HL-60/S4 treated with phorbol 12-myristate 13-acetate at 8.2 ng/mL for 4 days and 3 days (cell line): ENCODE measurements at regions not wholly inside any gene's neighbourhood (a gene's known extent, or its start where the extent isn't known, plus 50 kb on each side); places are given as distances from the start of the nearest gene placed in this dataset.

Experiments
- in situ Hi-C: fragments of 300-500 bp; cut with MboI; formaldehyde crosslinking; loops from 2 replicates; pipeline ENCODE4 v1.15.0; 2022; ENCODE audit warnings: low sequenced_read_pairs

DNA sequence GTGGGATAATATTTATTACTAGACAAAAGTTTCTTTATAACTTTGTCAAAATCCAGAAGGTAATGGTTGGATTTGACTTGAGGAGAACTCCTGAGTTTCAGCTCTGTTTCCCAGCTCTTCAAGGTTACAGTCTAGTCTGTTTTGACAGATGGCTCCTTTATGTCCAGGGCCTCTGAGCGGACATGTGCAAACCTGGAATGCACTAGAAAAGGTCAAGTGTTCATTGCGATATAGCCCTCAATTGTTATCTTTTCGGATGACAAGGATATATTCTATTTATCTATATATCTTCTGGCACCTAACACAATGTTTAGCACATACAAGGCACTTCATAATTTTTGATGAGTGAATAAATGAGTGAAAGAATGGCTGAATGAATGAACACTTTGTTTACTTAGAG is 513.2 kb upstream of the GOLIM4 start:
- in situ Hi-C loops, result no loop called here

DNA sequence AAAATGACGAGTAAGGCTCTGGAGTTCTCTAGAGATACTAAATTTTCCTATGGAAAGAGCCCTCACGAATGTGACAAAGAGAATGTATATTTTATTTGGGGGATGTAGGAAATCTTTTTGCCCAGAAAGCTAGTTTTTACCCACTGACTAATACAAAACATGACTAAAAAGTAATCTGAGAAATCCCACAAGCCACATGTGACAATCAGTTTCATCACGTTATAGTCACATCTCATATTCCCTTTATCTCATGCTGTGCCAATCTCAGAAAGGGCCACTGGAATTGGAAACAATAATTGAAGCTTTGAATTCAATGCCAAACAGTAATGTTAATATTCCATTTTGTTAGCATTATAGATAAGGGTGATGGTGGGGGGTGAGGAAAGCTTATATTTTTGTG is 509.0 kb upstream of the GOLIM4 start:
- in situ Hi-C loops, result no loop called here

DNA sequence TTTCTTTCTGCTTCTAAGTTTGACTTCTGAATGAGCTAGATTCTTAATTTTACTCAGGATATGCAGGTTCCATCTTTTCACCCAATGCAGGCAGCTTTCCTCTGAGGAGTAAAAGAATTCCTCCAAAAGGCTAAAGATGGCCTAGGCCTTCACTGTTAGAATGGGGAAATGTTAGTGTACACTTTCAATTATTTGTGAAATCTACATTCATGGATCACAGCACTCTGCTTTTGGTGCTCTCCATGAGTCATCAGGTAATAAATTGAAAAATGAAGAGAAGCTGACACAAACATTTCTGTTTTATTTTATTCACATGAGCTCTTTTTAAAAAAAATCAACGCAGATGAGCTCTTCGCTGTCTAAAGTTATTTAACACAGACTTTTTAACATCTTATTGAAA is 502.5 kb upstream of the GOLIM4 start:
- in situ Hi-C loops, result no loop called here

DNA sequence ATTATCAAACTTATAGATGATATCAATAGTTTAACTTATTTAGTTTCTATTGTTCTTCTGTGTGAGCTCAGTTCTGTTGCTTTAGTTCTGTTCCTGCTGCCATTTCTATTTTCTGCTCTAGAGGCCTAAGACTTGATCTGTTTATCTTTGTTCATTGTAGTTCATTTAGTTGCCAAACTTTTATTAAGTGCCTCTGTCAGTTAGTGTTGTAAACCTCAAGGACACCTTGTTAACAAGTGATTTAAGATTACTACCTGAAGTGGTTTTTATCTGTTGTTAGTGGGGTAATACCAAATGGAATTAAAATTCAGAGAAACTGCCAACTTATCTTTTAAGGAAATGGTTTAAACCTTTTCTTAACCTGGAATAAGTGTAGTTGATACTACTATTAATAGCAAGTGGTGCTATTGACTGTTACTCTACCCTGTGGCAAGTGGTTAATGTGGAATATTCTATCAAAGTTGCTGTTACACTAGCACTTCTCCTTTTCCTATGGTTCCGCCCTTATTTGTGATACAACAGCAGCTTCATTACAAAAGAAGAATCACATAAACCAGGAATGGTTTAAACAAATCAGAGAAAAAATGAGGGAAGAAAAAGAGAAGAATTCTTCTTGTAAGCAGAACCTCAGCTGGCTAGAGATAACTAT is 500.6 kb upstream of the GOLIM4 start:
- in situ Hi-C loops, result no loop called here

DNA sequence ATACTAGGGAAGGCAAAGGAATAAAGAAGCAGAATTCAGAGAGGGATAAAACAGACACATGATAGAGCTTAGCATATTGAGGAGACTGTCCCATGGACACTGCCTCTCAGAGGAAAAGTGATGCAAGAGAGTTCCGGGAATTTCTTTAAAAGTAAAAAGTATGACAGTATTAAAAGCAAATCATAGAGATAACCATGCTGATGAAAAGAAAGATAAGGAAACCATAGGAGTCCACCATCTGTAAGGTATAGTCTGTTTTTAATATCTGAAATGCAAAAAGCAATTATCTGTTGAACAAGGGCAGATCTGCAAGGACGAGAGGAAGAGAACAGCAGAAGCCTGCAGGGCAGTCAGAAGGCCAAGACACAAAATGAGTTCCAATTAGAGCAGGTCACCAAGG is 495.9 kb upstream of the GOLIM4 start:
- in situ Hi-C loops, result no loop called here

DNA sequence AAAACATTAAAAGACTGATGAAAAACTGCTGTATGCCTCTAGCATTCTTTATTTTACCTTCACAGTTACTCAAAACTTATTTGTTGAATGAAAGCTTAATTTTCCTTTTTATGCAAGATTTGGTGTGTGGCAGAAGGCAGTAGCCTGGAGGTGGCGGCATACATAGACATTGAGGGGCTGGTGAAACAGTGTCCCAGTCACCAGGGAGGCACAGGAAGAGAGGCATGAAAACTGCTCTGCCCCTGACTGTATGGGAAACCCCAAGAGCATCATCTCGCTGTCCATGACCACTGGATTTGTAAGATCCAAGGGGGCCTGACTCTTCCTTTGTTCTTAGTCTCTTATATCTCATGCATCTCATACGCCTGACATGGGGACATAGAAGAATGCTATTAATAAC is 493.7 kb upstream of the GOLIM4 start:
- in situ Hi-C loops, result no loop called here

DNA sequence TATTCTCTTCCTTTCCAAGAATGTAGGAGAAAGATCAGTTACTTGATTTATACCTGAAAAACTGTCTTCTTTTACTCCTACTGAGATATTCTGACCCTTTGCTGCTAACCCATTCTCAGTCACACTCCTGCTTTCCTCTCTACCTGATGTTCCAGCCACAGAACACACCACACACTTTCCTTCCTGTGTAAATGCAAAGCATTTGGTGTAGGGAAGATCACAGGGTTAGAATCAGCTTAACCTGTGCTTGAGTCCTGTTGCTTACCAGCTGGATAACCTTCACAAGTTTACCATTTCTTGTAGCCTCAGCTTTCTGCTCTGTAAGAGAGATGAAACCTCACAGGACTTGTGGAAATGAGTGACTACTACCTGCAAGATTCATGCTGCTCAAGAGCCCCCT is 489.8 kb upstream of the GOLIM4 start:
- in situ Hi-C loops, result no loop called here

DNA sequence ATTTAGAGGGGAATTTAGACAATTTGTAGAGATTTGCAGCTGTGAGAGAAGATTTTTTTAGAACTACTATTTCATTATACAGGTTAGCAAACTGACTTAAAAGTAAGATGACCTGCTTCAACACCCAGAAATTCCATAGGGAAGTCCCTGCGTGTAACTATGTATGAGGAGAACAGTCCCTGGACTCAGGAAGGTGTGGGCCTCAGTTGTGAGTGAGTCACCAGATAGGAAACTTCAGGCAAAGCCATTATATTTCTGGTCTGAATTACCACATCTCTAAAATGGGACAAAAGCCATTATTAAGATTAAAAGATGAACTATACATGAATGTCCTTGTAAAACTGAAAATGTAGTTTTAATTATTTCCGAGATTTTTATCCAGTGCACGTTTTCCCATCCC is 488.3 kb upstream of the GOLIM4 start:
- in situ Hi-C loops, result no loop called here

DNA sequence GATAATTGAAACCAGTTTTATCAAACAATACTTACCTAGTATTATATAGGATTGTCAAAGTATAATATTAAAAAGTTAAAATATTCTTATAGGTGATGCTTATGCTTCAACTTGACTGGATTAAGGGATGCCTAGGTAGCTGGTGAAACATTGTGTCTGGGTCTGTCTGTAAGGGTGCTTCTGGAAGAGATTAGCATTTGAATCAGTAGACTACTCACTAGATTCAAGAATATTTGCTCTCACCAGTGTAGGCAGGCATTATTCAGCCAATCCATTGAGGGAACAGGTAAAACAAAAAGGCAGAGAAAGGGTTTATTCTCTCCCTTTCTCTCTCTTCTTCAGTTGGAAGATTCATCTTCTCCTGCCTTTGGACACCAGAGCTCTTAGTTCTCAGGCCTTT is 486.8 kb upstream of the GOLIM4 start:
- in situ Hi-C loops, result no loop called here

DNA sequence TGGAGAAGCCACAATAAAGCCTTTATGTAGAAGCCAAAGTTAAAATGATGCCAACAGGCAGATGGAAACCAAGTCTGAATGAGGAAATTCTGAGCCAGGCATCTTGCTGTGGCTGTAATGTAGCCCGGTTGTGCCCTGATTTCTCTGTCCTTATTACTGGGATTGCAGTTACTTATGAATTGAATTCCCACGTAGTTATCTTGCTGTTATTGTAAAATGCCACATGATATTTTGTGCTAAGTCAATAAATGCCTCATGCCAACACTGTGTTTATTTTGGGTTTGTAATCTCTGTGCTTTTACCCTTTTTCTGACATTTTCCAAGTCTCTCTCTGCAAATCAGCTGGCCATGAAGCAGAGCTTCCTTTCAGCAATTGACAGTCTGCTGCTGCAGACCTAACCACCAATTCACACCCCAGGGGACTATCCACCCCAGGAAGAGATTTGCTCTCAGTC is 486.1 kb upstream of the GOLIM4 start:
- in situ Hi-C loops, result no loop called here

DNA sequence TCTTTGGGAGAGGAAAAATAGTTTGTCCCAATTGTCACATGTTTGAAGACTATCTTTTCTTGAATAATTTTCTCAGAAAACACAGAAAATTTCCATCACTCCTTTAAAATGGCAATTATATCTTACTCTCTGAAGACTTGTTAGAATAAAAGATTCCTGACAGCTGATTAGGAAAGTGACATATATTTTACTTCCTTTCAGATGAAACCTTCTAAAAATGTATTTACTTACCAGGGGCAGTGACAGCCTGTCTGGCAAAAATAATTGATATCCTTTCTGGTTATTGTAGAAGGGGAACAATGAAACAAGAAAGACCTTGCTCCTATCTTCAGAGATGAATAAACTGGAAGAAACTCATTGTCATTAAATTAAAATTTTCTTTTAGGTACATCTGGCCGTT is 483.3 kb upstream of the GOLIM4 start:
- in situ Hi-C loops, result no loop called here

DNA sequence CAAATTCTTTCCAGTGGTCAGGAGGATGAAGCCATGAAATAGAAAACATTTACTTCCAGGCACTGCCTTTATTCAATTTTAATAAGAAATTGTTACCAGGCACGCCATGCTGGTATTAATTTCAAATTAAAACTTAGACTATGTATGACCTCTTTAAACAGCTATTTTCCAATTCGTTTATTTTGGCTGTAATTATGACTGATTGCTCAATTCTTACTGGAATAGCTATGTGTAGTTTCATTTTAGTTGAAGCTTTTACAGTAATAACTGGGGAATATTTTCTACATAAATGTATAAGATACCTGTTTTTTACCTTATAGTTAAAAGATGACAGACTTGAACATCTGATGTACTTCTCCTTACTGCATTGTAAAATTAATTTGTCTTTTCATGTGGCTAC is 480.0 kb upstream of the GOLIM4 start:
- in situ Hi-C loops, result no loop called here

DNA sequence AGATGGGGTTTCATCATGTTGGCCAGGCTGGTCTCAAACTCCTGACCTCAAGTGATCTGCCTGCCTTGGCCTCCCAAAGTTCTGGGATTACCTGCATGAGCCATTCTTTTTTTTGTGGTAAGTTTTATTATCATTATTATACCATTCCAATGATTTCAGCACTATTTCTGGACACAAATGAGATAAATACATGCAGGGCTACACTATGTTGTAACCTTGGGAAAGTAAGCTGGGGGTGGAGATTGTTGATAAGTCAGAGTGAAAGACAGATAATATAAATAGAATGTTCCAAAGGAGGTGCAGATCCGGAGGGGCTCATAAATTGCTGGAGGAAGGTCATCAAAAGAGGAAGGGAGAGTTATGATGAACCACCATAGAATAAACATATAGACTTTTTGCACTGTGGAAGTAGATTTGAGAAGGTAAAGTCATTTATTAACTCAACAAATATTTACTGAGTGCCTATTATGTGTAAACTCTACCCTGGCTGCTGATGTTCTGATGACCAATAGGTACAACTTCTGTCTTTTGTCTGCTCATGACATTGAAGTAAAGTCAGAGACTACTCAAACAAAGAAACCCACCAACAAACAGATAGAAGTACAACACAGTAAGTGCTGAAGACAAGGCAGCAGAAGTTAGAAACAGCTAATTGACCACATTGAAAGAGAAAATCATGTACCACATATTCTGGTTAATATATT is 478.9 kb upstream of the GOLIM4 start:
- in situ Hi-C loops, result no loop called here

DNA sequence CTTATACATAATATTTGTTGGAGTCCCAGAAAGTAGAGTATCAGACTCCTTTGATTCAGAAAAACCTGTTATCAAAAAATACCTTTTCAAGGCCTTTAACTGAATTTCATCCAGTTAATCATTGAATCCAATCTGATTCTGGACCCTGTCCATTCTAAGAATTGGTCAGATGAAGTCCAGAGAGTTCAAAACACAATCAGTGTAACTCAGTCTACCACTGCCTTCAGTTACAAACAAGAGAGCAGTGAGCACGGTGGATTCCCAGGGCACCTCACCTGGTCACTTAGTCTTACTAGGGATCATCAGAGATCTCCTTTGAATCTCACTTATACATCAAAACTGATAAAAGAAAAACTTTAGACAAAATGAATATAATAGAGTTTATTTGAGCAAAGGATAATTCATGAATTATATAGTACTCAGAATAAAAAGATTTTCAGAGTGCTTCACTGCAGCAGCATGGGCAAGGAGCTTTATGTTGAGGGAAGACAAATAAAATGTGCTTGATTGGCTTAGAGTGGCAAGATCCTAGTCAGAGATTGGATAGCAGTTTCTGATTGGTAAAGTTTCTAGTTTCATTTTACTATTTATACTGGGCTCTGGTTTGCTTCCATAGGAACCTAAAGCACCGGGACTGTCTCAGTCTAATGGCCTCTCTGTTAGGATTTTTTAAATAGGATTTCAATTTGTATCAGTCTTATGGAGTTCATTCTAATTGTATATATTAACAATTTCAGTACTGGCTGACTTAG is 474.9 kb upstream of the GOLIM4 start:
- in situ Hi-C loops, result no loop called here

DNA sequence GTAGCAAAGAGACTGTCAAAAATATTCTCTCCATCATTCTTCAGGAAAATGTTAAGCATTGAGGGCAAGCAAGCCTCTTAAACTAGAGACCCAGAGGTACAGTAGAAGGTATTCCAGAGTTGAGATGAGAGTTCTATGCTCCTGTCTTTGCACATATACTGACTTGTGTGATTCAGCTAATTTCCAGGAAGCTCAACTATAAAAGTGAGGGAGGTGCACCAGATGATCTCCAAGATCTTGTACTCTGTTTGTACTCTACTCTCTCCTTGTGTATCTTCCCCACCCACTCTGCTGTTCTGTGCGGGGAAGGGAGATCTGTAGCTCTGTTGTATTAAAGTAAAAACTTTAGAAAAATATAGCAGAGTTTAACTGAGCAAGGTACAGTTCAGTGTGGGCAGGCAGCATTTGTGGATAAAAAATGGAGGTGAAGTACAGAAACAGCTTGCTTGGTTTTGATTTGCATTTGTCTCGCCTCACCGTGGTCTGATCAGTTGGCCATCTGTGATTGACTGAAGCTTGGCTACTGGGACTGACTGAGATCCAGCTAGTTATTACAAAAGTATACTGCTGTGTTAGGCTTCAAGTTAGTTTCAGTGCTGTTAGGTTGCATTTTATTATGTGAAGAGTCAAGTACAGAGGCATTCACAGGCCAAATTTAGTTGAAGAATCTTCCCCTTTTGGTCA is 463.1 kb upstream of the GOLIM4 start:
- in situ Hi-C loops, result no loop called here

DNA sequence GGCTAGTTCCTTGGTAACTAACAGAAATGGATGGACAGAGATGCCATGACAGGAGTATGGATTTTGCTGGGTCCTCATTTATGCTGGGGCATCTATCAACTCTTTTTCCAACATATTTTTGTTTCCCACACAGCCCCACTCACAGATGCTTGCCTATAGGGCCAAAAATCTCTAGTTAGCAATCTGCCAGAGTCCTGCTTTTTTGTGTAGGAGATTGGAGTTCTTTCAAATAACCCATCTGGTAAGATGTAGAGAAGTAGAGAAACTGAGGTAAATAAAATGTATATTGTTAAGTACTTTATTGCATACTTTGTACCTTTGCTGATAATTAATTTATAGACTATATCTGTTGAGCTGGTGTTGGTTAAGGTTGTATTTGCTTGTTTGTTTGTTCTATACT is 456.5 kb upstream of the GOLIM4 start:
- in situ Hi-C loops, result no loop called here

DNA sequence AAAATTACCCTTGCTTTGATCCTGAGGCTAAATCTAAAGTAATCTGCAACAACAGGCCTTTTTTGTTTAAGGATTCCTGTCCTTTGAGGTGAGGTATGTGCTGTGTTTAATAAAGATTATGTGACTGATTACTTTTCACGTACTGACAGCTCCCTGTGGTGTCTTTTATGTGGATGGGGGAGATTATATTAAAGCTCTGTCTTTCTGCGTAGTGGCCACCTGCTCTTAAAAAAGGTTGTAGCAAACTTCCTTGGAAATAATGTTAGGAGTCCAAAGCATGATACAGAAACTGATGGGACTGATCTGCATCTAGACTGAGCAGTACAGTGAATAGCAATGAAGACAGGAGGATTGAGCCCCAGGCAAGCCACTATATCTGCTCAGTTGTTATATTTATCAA is 453.0 kb upstream of the GOLIM4 start:
- in situ Hi-C loops, result no loop called here

DNA sequence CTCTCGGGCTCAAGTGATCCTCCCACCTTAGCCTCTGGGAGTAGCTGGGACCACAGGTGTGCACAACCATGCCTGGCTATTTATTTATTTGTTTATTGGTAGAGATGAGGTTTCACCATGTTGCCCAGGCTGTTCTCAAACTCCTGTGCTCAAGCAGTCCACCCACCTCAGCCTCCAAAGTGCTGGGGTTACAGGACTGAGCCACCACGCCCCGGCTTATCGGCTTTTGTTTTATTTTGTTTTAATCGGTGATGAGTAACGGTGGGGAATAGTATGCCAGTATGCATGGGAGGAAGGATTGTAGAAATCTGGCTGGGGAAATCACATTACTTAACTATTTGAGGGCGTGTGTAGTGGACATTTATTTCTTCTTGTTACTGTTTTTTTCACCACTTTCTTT is 451.0 kb upstream of the GOLIM4 start:
- in situ Hi-C loops, result no loop called here

DNA sequence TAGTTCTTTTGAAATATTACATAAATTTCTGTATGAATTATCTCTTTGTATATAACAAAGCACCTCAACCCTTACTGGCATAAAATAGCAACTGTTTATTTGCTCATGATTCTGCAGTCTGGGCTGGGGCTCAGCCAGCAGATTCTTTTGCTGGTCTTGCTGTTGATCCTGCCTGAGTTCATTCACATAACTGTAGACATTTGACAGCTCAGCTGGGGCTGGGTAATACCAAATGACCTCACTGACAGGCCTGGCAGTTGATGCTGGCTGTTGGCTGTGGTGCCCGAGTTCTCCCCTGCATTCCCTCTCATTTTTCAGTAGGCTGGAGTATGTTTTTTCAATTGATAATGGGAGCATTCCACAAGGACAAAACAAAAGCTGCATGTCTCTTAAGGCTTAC is 449.9 kb upstream of the GOLIM4 start:
- in situ Hi-C loops, result no loop called here

DNA sequence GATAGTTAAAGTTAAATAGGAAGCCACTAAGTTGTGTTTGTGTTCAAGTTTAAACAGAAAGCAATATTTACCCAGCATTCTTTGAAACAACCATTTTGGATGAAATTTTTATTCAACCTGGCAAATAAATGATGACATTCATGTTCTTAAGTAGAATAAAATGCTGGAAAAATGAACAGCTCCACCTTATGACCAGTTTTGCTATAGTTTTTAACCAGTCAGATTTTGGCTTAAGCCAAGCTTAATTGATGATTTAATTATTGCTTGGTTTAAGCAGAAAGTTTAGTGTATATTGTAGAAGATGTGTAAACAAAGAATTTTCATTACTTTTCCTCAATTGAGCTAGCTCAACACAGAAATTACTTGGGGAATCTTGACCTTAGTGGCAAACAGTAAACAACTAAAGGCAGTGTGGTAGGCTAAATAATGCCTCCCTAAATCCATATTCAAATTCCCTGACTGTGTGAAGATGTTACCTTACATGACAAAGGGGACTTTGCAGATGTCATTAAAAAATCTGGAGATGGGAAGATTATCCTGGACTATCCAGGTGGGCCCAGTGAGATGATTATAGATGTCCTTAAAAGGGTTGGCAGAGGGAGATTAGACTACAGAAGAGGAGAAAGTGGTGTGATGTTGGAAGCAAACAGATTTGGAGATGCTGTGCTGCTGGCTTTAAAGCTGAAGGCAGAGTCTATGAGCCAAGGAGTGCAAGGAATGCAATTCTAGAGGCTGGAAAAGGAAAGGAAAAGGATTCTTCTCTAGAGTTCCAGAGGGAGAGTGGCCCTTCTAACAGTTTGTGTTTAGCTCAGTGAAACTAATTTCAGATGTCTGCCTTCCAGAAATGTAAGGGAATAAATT is 448.6 kb upstream of the GOLIM4 start:
- in situ Hi-C loops, result no loop called here

DNA sequence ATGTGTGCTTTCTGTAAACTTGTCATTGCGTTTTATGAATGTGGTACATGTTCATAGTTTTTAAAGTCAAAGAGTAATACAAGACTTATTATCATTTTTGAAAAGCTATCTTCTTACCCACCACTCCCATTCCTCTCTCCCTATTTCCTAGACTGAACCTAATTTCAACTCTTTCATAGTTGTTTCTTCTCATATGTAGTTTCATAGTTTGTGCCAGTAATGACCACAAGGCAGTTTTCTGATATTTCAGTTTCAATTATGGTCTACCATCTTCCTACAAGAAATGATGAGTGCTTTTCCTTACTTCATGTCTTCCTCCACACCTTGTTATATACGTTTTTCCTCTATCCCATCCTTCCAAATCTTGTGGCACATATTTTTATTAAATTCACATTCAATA is 445.0 kb upstream of the GOLIM4 start:
- in situ Hi-C loops, result no loop called here
